ENCODE measurements at regions not wholly inside any gene's neighbourhood (a gene's known extent, or its start where the extent isn't known, plus 50 kb on each side); places are given as distances from the start of the nearest gene placed in this dataset.
A peak's percentile ranks its signal among the peaks of the same experiment; 100 is the strongest.

DNA sequence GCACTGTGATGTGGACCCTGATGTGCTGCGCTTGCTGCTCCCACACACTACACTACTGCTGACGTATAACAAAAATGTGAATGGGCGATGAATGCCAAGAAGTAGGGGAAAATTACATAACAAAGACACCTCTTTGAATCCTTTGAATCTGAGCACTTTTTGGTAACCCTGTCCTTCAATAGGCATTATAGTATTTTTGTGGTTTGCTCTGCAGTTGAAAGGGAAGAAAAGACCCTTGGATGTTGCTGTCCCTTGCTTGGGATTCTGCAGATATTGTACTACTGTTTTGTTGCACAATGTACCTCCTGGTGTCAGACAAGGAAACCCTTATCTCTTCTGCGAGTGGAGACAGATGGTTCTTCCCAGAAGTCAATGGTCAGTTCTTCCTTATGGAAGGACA is 124.8 kb upstream of the UBE3A start:
- no peak for DNase-seq (ENCODE audit: low read depth)

- no peak for DNase-seq (ENCODE audit: low read depth)
Observed at GRCh38 chr15:25557926-25558325, 119.1 kb upstream of the UBE3A start.

GRCh38 chr15:25556136-25556535 is 117.3 kb upstream of the UBE3A start:
- DNase-seq (ENCODE audit: low read depth): no peak

- DNase-seq (ENCODE audit: low read depth): no peak
Observed at GRCh38 chr15:25554640-25555039, 115.8 kb upstream of the UBE3A start.

DNA sequence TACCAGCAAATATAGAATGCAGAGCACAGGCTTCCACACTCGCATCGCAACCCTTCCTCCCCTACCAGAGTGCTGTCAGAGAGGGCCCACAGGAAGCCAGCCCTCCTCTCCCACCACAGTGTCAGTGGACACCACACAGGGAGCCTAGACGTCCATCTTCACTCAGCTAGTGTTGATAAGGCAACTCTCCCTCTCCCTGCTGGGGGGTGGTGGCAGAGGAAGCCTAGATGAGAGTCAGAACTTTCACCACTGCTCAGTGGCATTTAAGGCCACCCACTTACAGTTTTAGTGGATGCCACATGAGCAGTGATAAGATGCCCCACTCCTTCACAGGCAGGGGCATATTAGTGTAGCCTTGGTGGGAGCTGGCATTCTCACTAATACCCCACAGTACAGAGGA is 109.8 kb upstream of the UBE3A start:
- DNase-seq (ENCODE audit: low read depth): no peak

- DNase-seq (ENCODE audit: low read depth): no peak
Observed at GRCh38 chr15:25545889-25546288, 107.1 kb upstream of the UBE3A start.

DNA sequence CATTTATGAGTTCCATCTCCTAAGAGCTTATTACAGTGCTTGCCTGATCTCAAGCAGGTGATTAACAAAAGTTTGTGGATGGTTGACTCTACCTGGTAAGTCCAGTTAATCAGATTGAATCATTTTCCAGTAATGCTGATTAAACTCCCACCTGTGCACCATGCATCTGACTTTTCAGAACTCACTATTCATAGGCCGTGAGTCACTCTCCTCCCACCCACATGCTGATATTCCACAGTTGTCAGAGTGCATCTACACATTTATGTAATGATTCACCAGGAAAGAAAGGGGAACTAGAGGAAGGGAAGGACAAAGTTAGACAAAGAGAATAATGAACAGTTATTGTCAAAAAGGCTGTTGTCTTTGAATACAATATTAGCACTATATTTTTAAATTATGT is 106.2 kb upstream of the UBE3A start:
- no peak for DNase-seq (ENCODE audit: low read depth)

GRCh38 chr15:25544076-25544475 is 105.3 kb upstream of the UBE3A start:
- no peak for DNase-seq (ENCODE audit: low read depth)

- peak; percentile 30 for DNase-seq (ENCODE audit: low read depth)
Observed at GRCh38 chr15:25543196-25543595, 104.4 kb upstream of the UBE3A start.

DNA sequence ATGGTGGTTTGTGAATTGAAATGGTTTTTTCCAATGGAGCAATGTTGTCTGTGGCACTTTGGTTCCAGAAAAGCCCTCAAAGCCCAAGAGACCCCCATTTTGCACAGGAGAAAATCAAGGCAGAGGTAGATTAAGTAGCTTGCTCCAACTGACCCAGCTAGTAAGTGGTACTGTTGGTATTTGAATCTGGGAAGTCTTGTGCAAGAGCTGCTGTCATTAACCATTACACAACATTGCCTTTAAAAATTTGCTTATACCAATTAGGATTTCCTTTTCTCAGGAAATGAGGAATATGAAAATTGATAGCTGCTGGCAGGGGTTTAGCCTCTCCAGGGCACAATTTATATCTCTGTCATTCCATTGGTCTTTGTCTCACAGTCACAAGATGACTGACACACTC is 102.4 kb upstream of the UBE3A start:
- DNase-seq (ENCODE audit: low read depth): no peak

GRCh38 chr15:25536801-25537611 is 98.2 kb upstream of the UBE3A start:
- no peak for DNase-seq (ENCODE audit: low read depth)

GRCh38 chr15:25535866-25536265 is 97.0 kb upstream of the UBE3A start:
- no peak for DNase-seq (ENCODE audit: low read depth)

DNA sequence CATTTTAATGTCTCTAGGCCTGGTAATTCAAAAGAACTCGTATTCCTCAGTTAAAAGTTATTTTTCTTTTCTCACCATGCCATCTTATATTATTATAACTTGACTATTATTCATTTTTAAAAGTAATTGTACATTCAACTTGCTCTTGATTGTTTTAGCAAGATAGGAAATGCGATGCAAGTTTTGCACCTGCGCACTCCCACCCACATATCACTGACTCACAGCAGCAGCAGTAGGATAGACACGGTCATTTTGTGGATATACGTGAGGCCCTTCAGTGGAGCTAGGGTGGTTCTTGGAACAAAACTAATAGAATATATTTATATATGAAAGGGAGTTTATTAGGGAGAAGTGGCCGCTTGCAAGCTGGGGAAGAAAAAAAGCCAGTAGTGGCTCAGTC is 95.5 kb upstream of the UBE3A start:
- no peak for DNase-seq (ENCODE audit: low read depth)

- no peak for DNase-seq (ENCODE audit: low read depth)
Observed at GRCh38 chr15:25532269-25533140, 93.7 kb upstream of the UBE3A start.

GRCh38 chr15:25529774-25530173 is 91.0 kb upstream of the UBE3A start:
- DNase-seq (ENCODE audit: low read depth): no peak

GRCh38 chr15:25527118-25527517 is 88.3 kb upstream of the UBE3A start:
- DNase-seq (ENCODE audit: low read depth): no peak

- DNase-seq (ENCODE audit: low read depth): no peak
Observed at GRCh38 chr15:25525741-25526140, 86.9 kb upstream of the UBE3A start.

- DNase-seq (ENCODE audit: low read depth): no peak
Observed at GRCh38 chr15:25515633-25516032, 76.8 kb upstream of the UBE3A start.

DNA sequence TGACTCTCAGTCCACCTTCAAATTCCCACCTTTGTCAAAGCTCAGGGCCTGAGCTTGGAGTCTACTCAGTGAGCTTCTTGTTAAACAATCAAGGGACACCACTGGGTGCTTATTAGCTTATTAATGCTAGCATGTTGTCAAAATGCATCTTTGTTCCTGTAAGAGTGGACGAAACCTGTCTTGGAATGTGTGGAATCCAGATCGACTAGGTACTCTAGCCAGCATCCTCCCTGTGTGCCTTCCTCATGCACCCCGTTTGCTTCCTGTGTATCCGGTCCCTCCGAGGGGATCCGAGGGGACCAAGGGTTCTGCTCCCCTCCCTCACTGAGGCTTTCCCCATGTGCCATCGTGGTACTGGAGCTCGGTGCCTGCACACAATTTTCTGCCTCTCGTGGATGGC is 75.7 kb upstream of the UBE3A start:
- DNase-seq (ENCODE audit: low read depth): no peak

DNA sequence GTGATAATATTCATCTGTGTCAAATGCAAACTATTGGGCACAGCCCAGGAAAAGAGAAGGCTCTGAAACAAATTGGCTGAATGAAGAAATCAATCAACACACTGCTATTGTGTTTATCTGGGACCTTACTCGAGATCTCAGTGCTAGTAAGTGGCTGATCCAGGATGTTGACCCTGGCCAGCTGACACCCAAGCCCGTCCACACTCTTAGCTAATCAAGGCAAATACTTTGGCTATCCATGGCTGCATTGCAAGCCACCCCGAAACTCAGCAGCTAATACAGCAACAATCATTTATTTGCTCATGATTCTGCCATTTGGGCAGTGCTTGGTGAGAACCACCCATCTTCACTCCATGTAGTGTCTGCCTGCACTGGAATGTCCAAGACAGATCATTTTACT is 74.1 kb upstream of the UBE3A start:
- DNase-seq (ENCODE audit: low read depth): no peak

DNA sequence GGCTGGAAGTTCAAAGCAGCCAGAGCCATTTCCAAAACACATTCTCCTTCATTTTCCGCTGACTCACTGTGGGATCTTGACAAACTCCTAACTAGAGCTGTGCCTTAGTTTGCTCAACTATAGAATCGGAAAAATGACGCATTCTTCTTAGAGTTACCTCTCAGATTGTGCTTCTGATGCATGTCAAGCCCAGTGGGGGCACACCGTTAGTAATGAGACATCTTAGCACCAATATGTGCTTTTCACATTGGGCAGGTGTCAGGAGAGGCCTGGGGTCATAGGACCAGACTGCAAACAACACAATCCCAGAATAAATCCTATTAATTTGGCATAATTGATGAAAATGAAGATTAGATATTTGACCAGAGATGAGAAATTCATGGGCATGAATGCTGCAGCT is 71.3 kb upstream of the UBE3A start:
- DNase-seq (ENCODE audit: low read depth): no peak

GRCh38 chr15:25509703-25510102 is 70.9 kb upstream of the UBE3A start:
- no peak for DNase-seq (ENCODE audit: low read depth)

- DNase-seq (ENCODE audit: low read depth): no peak
Observed at GRCh38 chr15:25508369-25509002, 69.7 kb upstream of the UBE3A start.
